ENCODE measurements at regions not wholly inside any gene's neighbourhood (a gene's known extent, or its start where the extent isn't known, plus 50 kb on each side); places are given as distances from the start of the nearest gene placed in this dataset.

DNA sequence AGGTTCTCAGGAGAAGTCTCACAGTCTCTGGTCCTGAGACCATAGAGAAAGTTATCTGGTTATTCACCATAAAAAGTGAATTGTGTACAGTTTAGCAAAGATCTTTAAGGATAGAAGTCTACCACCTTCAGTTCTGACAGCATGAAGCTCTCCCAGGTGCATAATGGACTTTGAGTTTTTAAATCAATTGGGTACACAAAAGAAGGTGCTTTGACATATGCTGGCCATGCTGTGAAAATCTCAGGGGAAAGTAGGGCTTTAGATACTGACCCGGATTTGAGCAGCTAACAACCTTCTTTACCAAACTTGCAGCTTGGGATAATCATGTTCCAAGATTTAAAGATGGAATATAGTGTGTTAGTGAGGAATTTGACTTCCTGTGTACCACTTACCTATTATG lies 264.2 kb downstream of the ZSWIM6 start:
- no peak overlapping the region for H3K4me3 ChIP-seq
- intact Hi-C loops (cut with DNase I; ENCODE audit: low total_unique reads): no loop called here
- no peak overlapping the region for H3K27ac ChIP-seq
- no peaks in the 10 kb centered on the region for H3K36me3 ChIP-seq
- H3K9me3 ChIP-seq: no peaks in the 10 kb centered on the region
- DNase-seq: no peak
- H3K4me1 ChIP-seq: peaks cover 0 to 15% (median 12%) of the 10 kb centered on the region in 4 donors
- no peaks in the 10 kb centered on the region for H3K27me3 ChIP-seq
- TF ChIP-seq CTCF (IDR thresholded peaks at IDR 0.05): no peak

- DNase-seq: no peak
- H3K27ac ChIP-seq: no peak overlapping the region
- no peaks in the 10 kb centered on the region for H3K36me3 ChIP-seq
- intact Hi-C loops (cut with DNase I; ENCODE audit: low total_unique reads): no loop called here
- H3K4me1 ChIP-seq: peaks cover 0 to 15% (median 12%) of the 10 kb centered on the region in 4 donors
- no peaks in the 10 kb centered on the region for H3K9me3 ChIP-seq
- TF ChIP-seq CTCF (IDR thresholded peaks at IDR 0.05): no peak
- H3K27me3 ChIP-seq: no peaks in the 10 kb centered on the region
- H3K4me3 ChIP-seq: no peak overlapping the region
Measured at GRCh38 chr5:61597684-61598083, 265.6 kb downstream of the ZSWIM6 start.

GRCh38 chr5:61598126-61598525 lies 266.1 kb downstream of the ZSWIM6 start:
- H3K27me3 ChIP-seq: no peaks in the 10 kb centered on the region
- no peaks in the 10 kb centered on the region for H3K9me3 ChIP-seq
- H3K4me3 ChIP-seq: no peak overlapping the region
- H3K36me3 ChIP-seq: no peaks in the 10 kb centered on the region
- H3K4me1 ChIP-seq: peaks cover 0 to 15% (median 12%) of the 10 kb centered on the region in 4 donors
- intact Hi-C loops (cut with DNase I; ENCODE audit: low total_unique reads): no loop called here
- no peak for TF ChIP-seq CTCF (IDR thresholded peaks at IDR 0.05)
- H3K27ac ChIP-seq: no peak overlapping the region
- DNase-seq: no peak

DNA sequence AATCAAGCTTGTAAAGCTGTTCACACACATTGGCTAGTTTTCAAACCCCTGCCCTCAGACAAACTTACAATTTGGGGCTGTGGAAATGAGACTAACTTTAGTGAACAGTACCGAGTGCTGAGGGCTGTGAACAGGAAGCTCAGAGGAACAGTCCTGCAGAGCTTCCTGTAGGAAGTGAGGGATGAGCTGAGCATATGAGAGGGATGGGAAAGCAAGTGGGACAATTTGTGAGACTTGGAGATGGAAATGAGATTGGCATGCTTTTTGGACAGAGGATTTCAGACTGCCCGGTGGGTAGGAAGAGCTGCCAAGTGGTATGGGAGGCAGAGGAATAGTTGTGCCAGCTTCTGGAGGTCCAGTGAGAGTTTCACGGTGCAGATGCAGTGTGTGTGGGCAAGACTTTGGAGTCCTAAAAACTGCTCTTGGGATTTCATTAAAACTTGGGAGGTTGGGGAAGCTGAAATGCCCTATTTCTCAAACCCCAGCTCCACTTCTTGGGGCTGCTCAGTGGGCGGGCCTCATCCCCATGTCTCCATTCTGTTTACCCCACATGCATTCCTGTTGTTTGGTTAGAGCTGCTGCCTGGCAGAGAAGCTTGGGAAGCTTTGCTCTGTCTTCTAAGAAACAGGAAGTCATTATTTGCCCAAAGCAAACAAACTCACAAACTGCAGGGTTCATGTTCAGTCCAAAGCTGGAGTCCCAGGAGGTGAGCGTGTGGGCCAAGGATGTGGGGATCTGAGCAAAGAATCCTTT lies 267.5 kb downstream of the ZSWIM6 start:
- TF ChIP-seq CTCF (IDR thresholded peaks at IDR 0.05): no peak
- no peak for DNase-seq
- Histone ChIP-seq H3K27ac (no peak overlapping the region), H3K4me1 (peaks cover 0 to 21% (median 16%) of the 10 kb centered on the region in 4 donors), H3K9me3 (no peaks in the 10 kb centered on the region), H3K27me3 (no peaks in the 10 kb centered on the region), H3K4me3 (no peak overlapping the region), H3K36me3 (no peaks in the 10 kb centered on the region)
- intact Hi-C loops (cut with DNase I; ENCODE audit: low total_unique reads): no loop called here

- H3K4me1 ChIP-seq: peaks cover 0 to 21% (median 16%) of the 10 kb centered on the region in 4 donors
- no peak overlapping the region for H3K27ac ChIP-seq
- H3K27me3 ChIP-seq: no peaks in the 10 kb centered on the region
- intact Hi-C loops (cut with DNase I; ENCODE audit: low total_unique reads): no loop called here
- no peak overlapping the region for H3K4me3 ChIP-seq
- TF ChIP-seq CTCF (IDR thresholded peaks at IDR 0.05): no peak
- DNase-seq: no peak
- no peaks in the 10 kb centered on the region for H3K9me3 ChIP-seq
- no peaks in the 10 kb centered on the region for H3K36me3 ChIP-seq
Measured at GRCh38 chr5:61600123-61600444, 268.0 kb downstream of the ZSWIM6 start.
